SKM-1 treated with dmso at 0.1 percent for 144 hours (cell line): ENCODE measurements at regions not wholly inside any gene's neighbourhood (a gene's known extent, or its start where the extent isn't known, plus 50 kb on each side); places are given as distances from the start of the nearest gene placed in this dataset.
A peak's percentile ranks its signal among the peaks of the same experiment; 100 is the strongest.

ENCODE experiments used
- DNase-seq: peaks from one replicate; lab custom pipeline; 2025; ENCODE audit not compliant: unreplicated experiment; lab: John Stamatoyannopoulos, UW

DNA sequence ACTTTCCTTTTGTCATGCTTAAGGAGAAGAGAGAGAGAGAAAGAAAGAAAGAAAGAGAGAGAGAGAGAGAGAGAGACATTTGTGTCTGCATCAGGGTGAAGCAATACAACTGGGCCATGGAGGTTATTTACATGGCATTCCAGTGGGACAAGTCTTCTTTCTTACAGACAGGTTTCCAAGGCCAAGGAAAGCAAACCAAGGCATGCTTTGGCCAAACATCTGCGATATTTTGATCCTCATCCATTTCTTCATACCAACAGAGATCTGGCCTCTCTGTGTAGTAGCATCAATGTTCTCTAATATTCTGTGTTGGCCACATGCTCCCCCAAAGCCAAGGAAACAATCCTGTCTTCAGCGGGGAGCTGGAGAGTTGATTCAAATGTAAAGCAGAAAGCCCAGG, 292.1 kb downstream of the SETD4 start:
- no peak for DNase-seq

GRCh38 chr21:35764586-35764985, 295.7 kb downstream of the SETD4 start:
- no peak for DNase-seq

GRCh38 chr21:35764077-35764476, 296.2 kb downstream of the SETD4 start:
- DNase-seq, result no peak

GRCh38 chr21:35754583-35754982, 305.7 kb downstream of the SETD4 start:
- no peak for DNase-seq

GRCh38 chr21:35753308-35753707, 307.0 kb downstream of the SETD4 start:
- no peak for DNase-seq

GRCh38 chr21:35751171-35751570, 309.2 kb downstream of the SETD4 start:
- DNase-seq, result no peak

DNA sequence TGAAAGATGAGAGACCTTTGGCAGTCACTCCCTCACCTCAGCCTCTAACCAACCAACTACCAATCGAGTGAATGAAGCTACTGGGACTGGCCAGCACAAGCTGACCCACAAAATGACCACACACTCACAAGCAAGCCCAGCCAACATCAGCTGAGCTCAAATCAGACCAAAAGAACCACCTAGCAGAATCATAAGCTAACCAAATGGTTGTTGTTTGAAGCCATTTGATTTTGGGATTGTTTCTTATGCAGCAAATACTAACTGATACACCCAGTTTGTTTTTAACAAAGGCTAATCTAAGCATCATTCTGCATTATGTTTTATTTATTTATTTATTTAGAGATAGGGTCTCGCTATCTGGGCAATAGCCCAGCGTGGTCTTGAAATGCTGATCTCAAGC, 310.4 kb downstream of the SETD4 start:
- no peak for DNase-seq

GRCh38 chr21:35748678-35749314, 311.5 kb downstream of the SETD4 start:
- DNase-seq, result peak; percentile 92

DNA sequence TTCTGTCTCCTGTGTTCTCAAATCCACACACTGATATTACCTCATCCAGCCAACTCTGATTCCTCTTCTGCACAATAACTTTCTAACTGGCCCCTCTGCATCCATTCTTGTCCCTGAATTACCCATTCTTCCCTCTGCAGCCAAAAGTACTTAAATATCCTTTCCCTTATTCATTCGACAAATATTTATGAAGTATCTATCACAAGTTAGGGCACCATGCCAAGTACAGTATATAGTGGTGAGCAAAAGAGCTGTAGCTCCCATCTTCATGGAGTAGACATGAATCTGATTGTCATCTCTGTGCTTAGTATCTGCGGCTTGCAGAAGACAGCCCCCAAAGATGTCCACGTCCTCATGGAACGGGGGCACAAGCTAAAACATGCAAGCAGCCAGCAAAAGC, 316.8 kb downstream of the SETD4 start:
- DNase-seq, result no peak

GRCh38 chr21:35738347-35738961, 321.9 kb downstream of the SETD4 start:
- peak; percentile 49 for DNase-seq

GRCh38 chr21:35737899-35738346, 322.4 kb downstream of the SETD4 start:
- DNase-seq, result peak; percentile 90

- no peak for DNase-seq
Observed at GRCh38 chr21:35737449-35737848, 322.9 kb downstream of the SETD4 start.

- no peak for DNase-seq
Observed at GRCh38 chr21:35732788-35733187, 327.5 kb downstream of the SETD4 start.

DNA sequence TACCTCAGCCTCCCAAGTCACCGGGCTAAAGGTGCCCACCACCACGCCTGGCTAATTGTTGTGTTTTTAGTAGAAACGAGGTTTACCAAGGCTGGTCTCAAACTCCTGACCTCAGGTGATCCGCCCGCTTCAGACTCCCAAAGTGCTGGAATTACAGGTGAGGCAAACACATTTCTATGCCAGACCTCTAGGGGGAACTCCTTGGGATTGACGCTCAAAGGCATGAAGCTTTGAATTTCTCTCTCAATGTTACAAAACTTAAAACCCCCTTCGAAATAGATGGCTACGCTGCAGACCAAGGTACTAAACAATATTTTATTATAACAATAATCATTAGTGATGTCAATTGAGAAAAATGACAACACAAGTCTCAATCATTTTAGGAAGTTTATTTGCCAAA, 330.0 kb downstream of the SETD4 start:
- no peak for DNase-seq

- no peak for DNase-seq
Observed at GRCh38 chr21:35727830-35728229, 332.5 kb downstream of the SETD4 start.

DNA sequence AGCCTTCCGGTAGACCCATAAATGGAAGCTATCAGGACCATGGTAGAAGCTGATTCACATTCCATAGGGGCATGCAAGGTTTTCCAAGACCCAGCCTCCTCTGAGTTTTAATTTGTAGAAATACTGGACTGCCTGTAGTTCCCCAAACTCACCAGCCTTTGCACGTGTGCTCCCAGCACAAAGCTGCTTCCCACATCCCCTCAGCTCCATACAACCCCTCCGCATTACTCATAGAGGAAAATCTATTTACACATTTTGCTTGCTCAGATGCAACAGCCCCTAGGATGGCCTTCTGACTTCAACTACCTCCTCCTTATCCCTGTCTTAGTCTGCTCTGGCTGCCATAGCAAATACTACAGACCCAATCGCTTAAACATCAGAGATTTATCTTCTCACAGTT, 336.2 kb downstream of the SETD4 start:
- no peak for DNase-seq

DNA sequence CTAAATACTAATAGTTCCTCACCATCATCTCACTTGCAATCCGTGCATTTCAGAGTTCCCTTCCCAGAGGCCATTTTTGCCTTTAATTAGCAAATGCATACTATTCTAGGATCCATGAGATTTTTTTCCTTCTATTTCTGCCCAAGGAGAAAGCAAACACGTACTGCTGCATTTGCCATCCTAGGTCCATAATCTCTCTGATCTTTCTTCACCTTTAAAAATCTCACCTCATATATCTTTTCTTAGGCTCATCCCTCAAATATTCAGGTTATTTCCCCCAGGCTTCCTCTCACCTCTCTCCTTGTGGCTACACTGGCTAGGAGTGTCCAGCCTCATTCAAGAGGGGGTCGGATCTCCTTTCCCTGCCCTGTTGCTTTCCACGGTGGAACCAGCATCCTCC, 338.6 kb downstream of the SETD4 start:
- DNase-seq, result no peak

GRCh38 chr21:35720208-35720731, 340.1 kb downstream of the SETD4 start:
- peak; percentile 29 for DNase-seq

- no peak for DNase-seq
Observed at GRCh38 chr21:35719080-35719479, 341.2 kb downstream of the SETD4 start.

- peak; percentile 20 for DNase-seq
Observed at GRCh38 chr21:35716876-35717565, 343.3 kb downstream of the SETD4 start.

DNA sequence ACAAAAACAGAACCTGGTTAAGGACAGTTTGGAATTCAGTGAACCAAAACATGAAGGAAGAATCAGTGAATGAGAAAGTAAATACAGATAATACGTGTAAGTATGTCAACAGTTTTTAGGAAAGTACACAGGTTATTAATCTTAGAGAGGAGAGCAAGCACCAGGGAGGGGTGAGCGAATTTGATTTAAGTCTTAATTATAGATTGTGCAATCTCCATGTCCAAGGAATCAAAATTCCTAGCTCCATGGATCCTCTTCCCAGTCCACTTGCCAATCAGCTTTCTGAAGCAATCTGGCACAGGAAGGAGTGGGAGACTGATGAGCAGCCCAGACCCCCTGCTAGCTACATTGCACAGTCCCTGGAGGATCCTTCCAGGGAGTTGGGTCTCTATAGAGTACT, 346.4 kb downstream of the SETD4 start:
- DNase-seq, result no peak

DNA sequence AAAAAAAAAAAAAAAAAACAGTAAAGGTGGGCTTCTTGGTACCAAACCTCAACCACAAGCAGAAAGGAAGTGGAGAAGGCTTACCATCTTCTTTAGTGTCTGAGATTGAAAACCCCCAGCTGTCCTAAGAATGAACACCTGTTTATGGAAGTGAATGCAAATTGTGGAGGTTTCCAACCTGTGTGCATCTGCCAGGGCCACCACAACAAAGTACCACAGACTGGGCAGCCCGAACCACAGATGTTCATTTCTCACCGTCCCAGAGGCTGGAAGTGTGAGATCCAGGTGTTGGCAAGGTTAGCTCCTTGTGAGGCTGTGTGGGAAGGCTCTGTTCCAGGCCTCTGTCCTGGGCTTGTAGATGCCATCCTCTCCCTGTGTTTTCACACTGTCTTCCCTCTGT, 348.7 kb downstream of the SETD4 start:
- DNase-seq, result no peak
